GM19463 (cell line): ENCODE measurements at regions not wholly inside any gene's neighbourhood (a gene's known extent, or its start where the extent isn't known, plus 50 kb on each side); places are given as distances from the start of the nearest gene placed in this dataset.
A peak's percentile ranks its signal among the peaks of the same experiment; 100 is the strongest.

Experiments used
- ATAC-seq: cut with Tn5 transposase; IDR thresholded peaks from one replicate; pipeline ENCODE4 v1.9.1; 2021; ENCODE audit warnings: mild to moderate bottlenecking, moderate library complexity; ENCODE audit not compliant: unreplicated experiment

GRCh38 chr11:111098091-111098490 lies 147.4 kb upstream of the POU2AF2 start:
- ATAC-seq = peak; percentile 78

- no peak for ATAC-seq
These were observed 148.3 kb upstream of the POU2AF2 start for GRCh38 chr11:111097191-111097590.

- peak; percentile 62 for ATAC-seq
These were observed 150.2 kb upstream of the POU2AF2 start for GRCh38 chr11:111095327-111095726.

GRCh38 chr11:111093061-111093460 lies 152.5 kb upstream of the POU2AF2 start:
- ATAC-seq = no peak

- no peak for ATAC-seq
These were observed 154.1 kb upstream of the POU2AF2 start for GRCh38 chr11:111091321-111091938.

GRCh38 chr11:111089759-111090158 lies 155.8 kb upstream of the POU2AF2 start:
- ATAC-seq = no peak

- no peak for ATAC-seq
These were observed 156.6 kb upstream of the POU2AF2 start for GRCh38 chr11:111088847-111089355.

GRCh38 chr11:111086058-111086457 lies 159.5 kb upstream of the POU2AF2 start:
- no peak for ATAC-seq

- ATAC-seq = no peak
These were observed 162.9 kb upstream of the POU2AF2 start for GRCh38 chr11:111082664-111083063.

- no peak for ATAC-seq
These were observed 164.5 kb upstream of the POU2AF2 start for GRCh38 chr11:111081021-111081511.

GRCh38 chr11:111077530-111078322 lies 167.8 kb upstream of the POU2AF2 start:
- ATAC-seq = no peak

- ATAC-seq = no peak
These were observed 176.5 kb upstream of the POU2AF2 start for GRCh38 chr11:111069066-111069465.

- no peak for ATAC-seq
These were observed 177.5 kb upstream of the POU2AF2 start for GRCh38 chr11:111067994-111068393.

- ATAC-seq = no peak
These were observed 178.7 kb upstream of the POU2AF2 start for GRCh38 chr11:111066846-111067245.

GRCh38 chr11:111063726-111064517 lies 181.6 kb upstream of the POU2AF2 start:
- no peak for ATAC-seq

GRCh38 chr11:111062420-111062819 lies 183.1 kb upstream of the POU2AF2 start:
- no peak for ATAC-seq

- ATAC-seq = no peak
These were observed 185.8 kb upstream of the POU2AF2 start for GRCh38 chr11:111059726-111060125.

GRCh38 chr11:111049131-111049530 lies 196.4 kb upstream of the POU2AF2 start:
- no peak for ATAC-seq

- ATAC-seq = no peak
These were observed 198.2 kb upstream of the POU2AF2 start for GRCh38 chr11:111047374-111047773.

GRCh38 chr11:111046291-111046690 lies 199.2 kb upstream of the POU2AF2 start:
- no peak for ATAC-seq

- ATAC-seq = no peak
These were observed 199.7 kb upstream of the POU2AF2 start for GRCh38 chr11:111045874-111046273.
